GM13976 (cell line): ENCODE measurements at regions not wholly inside any gene's neighbourhood (a gene's known extent, or its start where the extent isn't known, plus 50 kb on each side); places are given as distances from the start of the nearest gene placed in this dataset.

Experiments
- DNase-seq: peaks from one replicate; pipeline ENCODE4 v3.0.0; 2012; ENCODE audit warnings: low spot score
- CTCF ChIP-seq: IDR thresholded peaks from 2 replicates; pipeline ENCODE4 v1.5.1; 2012; ENCODE audit warnings: borderline replicate concordance, mild to moderate bottlenecking; ENCODE audit not compliant: insufficient read depth; ENCODE audit errors: extremely low read depth, missing control alignments, control extremely low read depth
- in situ Hi-C: fragments of 300-500 bp; cut with MboI; formaldehyde crosslinking; loops from one replicate; pipeline ENCODE4 v1.12.0; 2022; ENCODE audit warnings: low sequenced_read_pairs, mixed read lengths, inconsistent platforms; ENCODE audit not compliant: unreplicated experiment

DNA sequence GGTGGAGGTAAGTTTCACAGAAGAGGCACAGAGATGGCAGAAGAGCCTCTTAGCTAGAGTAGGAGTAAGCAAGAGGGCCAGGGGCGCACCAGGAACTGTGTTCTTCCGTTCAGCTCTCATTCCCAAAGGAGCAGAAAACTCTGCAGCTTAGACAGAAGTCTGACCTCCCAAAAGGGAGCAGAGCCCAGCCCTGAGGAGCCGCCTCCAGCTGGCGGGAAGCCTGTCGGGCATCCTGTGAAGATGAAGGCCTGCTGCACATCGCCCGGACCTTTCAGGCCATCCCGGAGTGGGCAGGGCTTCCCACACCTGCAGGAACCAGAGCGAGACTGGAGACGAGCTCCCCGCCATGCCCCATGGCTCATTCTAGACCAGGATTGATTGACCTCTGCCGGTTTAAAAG lies 1102.8 kb downstream of the BRD1 start:
- in situ Hi-C loops = no loop called here

GRCh38 chr22:48722661-48723060 lies 1105.0 kb downstream of the BRD1 start:
- in situ Hi-C loops = no loop called here
- DNase-seq = no peak
- no peak for TF ChIP-seq CTCF

More for the DNA sequence above, 1102.8 kb downstream of the BRD1 start:
- TF ChIP-seq CTCF = no peak
- no peak for DNase-seq

DNA sequence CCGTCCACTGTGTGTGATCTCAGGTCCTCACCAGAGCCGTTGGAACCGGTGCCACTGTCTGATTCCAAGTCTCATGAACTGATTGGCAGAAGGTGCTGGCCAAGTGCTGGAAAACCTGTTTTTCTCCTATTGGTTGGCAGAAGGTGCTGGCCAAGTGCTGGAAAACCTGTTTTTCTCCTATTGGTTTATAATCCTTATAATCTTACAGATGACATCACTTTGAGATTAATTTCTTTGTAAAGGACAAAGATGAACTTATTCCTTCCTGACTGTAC lies 1106.3 kb downstream of the BRD1 start:
- in situ Hi-C loops = no loop called here
- DNase-seq = no peak

GRCh38 chr22:48720662-48721394 lies 1106.8 kb downstream of the BRD1 start:
- no peak for TF ChIP-seq CTCF
- in situ Hi-C loops = no loop called here
- no peak for DNase-seq

More for the DNA sequence above, 1106.3 kb downstream of the BRD1 start:
- no peak for TF ChIP-seq CTCF

DNA sequence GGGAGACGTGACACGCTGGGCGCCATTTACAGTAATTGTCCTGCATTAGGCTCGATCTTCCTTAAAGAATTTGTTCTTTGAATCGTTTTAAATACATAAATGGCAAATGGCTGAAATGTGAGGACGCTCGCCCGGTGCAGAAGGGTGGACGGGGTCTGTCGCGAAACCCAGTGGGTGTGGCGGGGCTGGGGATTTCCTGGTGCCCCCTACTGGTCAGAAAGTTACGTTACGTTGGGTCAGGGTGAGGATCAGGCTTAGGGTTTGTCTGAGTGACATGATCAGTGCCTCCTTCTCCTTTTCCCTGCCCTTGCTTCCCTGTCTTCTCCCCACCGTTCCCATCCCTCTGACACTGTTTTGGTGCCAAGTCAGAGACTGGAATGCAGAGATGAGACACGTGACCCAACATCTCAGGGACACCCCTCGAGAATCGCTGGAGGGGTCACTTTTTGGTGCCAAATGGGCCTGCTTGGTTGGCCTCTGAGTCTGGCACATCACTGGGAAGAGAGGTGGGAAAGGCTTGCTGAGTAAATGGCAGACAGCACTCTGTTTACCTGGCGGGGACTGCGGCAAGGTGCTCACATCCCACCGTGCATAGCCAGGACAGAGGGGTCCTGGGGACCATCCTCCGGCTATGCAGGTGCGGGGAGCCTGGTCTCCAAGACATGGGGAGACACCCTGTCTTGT lies 1107.6 kb downstream of the BRD1 start:
- DNase-seq = no peak
- in situ Hi-C loops = no loop called here
- no peak for TF ChIP-seq CTCF

- no peak for TF ChIP-seq CTCF
- in situ Hi-C loops = no loop called here
- no peak for DNase-seq
These were observed 1108.7 kb downstream of the BRD1 start for GRCh38 chr22:48718818-48719500.
